HUES48 (cell line): ENCODE measurements at regions not wholly inside any gene's neighbourhood (a gene's known extent, or its start where the extent isn't known, plus 50 kb on each side); places are given as distances from the start of the nearest gene placed in this dataset.
"Not testable (repeated sequence)": the region's sequence is repeated elsewhere in the genome, so short reads cannot be mapped to it uniquely, and the experiment has no call there.

Source experiments
- H3K27ac ChIP-seq: one replicate; pipeline ENCODE4 v1.7.0; 2013; ENCODE audit warnings: low read depth, low read length, inconsistent platforms
- H3K27me3 ChIP-seq: 2 replicates; pipeline ENCODE4 v1.6.1; 2013; ENCODE audit warnings: mild to moderate bottlenecking, low read length; ENCODE audit not compliant: control insufficient read depth, insufficient read depth
- H3K36me3 ChIP-seq: 2 replicates; pipeline ENCODE4 v1.6.1; 2013; ENCODE audit warnings: low read length; ENCODE audit not compliant: control insufficient read depth, insufficient read depth
- H3K4me1 ChIP-seq: 2 replicates; pipeline ENCODE4 v1.6.1; 2013; ENCODE audit warnings: mild to moderate bottlenecking, low read length; ENCODE audit not compliant: control insufficient read depth, insufficient read depth
- H3K4me3 ChIP-seq: 2 replicates; pipeline ENCODE4 v1.5.1; 2013; ENCODE audit warnings: mild to moderate bottlenecking, low read depth, low read length
- H3K9ac ChIP-seq: 2 replicates; pipeline ENCODE4 v1.6.1; 2013; ENCODE audit warnings: mild to moderate bottlenecking, low read depth, low read length, moderate library complexity
- H3K9me3 ChIP-seq: 2 replicates; pipeline ENCODE4 v1.6.1; 2013; ENCODE audit warnings: low read length; ENCODE audit not compliant: control insufficient read depth, insufficient read depth

DNA sequence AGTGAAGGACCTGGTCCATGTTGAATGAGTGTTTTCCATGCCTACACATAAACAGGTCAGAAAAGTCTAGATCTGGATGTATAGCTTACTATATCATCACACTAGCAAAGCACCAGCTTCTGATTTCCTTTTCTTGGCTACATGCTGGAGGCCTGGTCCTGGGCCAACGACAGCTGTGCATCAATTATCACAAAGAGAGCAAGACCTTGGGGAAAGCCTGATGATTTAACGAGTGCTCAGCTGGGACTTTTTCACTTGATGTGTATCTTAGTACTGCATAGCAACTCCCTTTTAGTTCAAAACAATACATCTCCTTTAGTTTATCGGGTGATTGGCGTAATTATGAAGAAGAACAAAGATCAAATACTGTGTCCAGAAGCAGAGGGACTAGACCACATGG lies 358.2 kb downstream of the KIF2B start:
- Histone ChIP-seq H3K27me3 (no peaks in the 10 kb centered on the region), H3K4me3 (no peak overlapping the region), H3K9ac (no peak overlapping the region), H3K4me1 (no peaks in the 10 kb centered on the region), H3K9me3 (no peaks in the 10 kb centered on the region), H3K27ac (no peak overlapping the region), H3K36me3 (no peaks in the 10 kb centered on the region)

DNA sequence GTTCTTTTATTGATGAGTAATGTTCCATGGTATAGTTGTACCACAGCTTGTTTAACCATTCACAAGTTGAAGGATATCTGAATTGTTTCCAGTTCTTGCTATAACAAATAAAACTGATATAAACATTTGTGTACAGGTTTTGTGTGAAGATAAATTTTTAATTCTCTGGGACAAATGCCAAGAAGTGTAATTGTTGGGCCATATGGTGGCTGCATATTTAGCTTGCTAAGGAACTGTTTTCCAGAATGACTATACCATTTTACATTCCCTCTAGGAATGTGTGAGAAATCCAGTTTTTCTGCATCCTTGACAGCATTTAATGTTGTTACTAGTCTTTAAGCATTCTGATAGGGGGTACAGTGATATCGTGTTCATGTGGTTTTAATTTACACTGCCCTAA lies 368.5 kb downstream of the KIF2B start:
- no peaks in the 10 kb centered on the region for H3K4me1 ChIP-seq
- H3K27ac ChIP-seq, result no peak overlapping the region
- H3K36me3 ChIP-seq, result no peaks in the 10 kb centered on the region
- H3K27me3 ChIP-seq, result no peaks in the 10 kb centered on the region
- no peak overlapping the region for H3K4me3 ChIP-seq
- H3K9me3 ChIP-seq, result no peaks in the 10 kb centered on the region
- H3K9ac ChIP-seq, result no peak overlapping the region

DNA sequence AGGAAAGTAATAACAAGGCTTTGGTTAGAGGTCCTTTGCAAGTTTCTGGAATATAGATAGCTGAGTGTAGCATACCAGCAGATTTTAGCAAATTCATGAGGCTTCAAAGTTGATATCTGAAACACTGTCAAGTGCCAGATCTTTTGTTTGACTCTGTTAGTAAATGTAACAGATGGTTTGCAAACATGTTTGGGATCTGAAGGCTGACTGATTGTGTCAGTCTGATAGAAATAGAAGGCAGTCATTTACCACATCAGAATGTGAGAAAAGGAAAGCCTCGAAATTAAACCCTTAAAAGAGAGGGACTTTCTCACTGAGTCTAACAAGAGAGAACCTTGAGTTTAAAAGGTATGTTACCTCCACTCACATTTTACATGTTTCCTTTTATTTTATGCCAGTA lies 371.5 kb downstream of the KIF2B start:
- Histone ChIP-seq H3K27me3 (no peaks in the 10 kb centered on the region), H3K9me3 (no peaks in the 10 kb centered on the region), H3K27ac (no peak overlapping the region), H3K36me3 (no peaks in the 10 kb centered on the region), H3K4me1 (no peaks in the 10 kb centered on the region), H3K9ac (no peak overlapping the region), H3K4me3 (no peak overlapping the region)

DNA sequence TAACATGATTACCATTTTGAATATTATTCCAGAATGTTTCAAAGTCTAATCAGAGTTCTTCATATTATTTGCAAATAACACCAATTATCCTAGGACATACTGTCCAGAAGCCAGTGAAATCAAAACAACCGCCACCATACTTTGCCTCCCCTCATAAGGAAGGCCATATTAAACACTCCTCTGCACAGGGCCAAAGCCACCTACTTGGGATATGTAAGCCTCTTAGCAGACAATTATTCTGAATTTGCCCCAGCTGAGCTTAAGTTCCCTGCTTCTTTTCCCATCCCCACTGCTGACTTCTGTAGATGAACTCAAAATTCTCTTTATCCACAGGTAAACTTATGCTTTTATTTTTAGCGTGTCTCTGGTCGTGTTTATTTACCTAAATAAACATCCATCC lies 374.0 kb downstream of the KIF2B start:
- H3K9ac ChIP-seq, result no peak overlapping the region
- no peaks in the 10 kb centered on the region for H3K9me3 ChIP-seq
- no peaks in the 10 kb centered on the region for H3K27me3 ChIP-seq
- H3K36me3 ChIP-seq, result no peaks in the 10 kb centered on the region
- H3K4me1 ChIP-seq, result no peaks in the 10 kb centered on the region
- no peak overlapping the region for H3K27ac ChIP-seq
- no peak overlapping the region for H3K4me3 ChIP-seq

DNA sequence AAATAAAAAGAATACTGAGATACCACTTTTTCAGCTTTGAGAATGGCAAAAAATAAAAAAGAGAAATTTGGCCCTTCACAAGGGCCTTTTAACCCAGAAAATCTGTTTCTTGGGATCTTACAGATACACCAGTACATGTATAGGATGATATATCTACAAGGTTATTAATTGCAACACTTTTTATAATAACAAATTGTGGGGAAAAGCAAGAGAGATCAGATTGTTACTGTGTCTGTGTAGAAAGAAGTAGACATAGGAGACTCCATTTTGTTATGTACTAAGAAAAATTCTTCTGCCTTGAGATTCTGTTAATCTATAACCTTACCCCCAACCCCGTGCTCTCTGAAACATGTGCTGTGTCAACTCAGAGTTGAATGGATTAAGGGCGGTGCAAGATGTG lies 378.7 kb downstream of the KIF2B start:
- not testable (repeated sequence) for H3K27ac ChIP-seq, H3K9ac ChIP-seq, H3K36me3 ChIP-seq, H3K4me1 ChIP-seq, H3K27me3 ChIP-seq, H3K9me3 ChIP-seq, H3K4me3 ChIP-seq

DNA sequence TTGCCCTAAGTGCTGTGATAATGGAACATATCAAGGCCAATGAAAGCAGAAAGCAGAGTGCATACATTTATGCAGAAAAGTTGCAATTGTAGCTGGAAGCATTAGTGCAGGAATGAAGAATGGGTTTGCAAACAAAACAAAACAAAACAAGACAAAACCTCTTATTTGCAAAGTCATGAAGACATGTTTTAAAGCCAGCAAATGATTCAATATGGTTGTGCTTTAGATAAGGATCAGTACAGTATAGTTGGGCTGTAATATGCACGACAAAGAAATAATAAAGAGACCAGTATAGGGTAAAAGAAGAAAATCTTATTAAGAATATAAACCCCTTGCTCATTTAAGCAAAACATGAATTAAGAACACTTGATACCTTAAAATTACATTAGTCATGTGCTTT lies 398.1 kb downstream of the KIF2B start:
- no peaks in the 10 kb centered on the region for H3K36me3 ChIP-seq
- H3K9me3 ChIP-seq, result no peaks in the 10 kb centered on the region
- H3K4me1 ChIP-seq, result peaks cover 8% of the 10 kb centered on the region; the same call in 1 of the 2 replicates
- no peak overlapping the region for H3K27ac ChIP-seq
- no peaks in the 10 kb centered on the region for H3K27me3 ChIP-seq
- no peak overlapping the region for H3K4me3 ChIP-seq
- no peak overlapping the region for H3K9ac ChIP-seq

DNA sequence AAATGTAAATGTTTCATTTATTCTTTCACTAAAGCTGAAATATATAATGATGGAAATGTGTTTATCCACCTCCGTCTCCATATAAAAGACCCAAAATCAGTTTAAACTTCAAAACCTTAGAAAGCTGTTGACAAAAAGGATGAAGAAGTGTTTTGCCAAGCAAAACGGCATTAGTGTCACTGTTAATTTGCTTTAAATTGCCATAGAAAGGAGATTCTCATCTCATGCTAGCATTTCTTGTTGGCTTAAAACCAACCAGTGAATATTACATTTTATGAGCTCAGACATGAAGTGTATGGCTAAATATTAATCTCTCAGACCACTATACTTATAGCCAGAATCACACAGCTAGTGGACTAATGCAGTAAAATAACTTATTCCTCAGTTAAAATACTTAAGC lies 398.8 kb downstream of the KIF2B start:
- H3K9ac ChIP-seq, result no peak overlapping the region
- no peak overlapping the region for H3K4me3 ChIP-seq
- no peaks in the 10 kb centered on the region for H3K36me3 ChIP-seq
- H3K27me3 ChIP-seq, result no peaks in the 10 kb centered on the region
- H3K27ac ChIP-seq, result no peak overlapping the region
- peaks cover 8% of the 10 kb centered on the region; the same call in 1 of the 2 replicates for H3K4me1 ChIP-seq
- H3K9me3 ChIP-seq, result no peaks in the 10 kb centered on the region; the same call in 1 of the 2 replicates

DNA sequence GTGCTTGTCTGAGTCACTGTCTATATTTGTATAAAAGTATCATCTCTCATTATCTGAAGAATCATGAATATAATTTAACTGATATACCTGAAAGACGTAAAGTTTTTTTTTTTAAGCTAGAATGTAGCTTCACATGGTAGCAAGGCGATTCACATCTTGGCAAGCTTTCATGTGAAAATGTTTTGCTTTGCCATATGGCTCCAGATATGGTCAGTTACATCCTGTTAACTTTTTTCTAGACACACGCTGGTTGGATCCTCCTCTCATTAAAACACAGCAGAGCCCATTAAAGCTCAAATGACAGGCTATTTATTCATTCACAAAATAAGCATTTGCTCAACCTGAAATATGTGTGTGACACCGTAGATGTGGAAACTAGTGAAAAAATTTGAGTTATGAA lies 412.8 kb downstream of the KIF2B start:
- no peak overlapping the region for H3K9ac ChIP-seq
- no peaks in the 10 kb centered on the region for H3K27me3 ChIP-seq

DNA sequence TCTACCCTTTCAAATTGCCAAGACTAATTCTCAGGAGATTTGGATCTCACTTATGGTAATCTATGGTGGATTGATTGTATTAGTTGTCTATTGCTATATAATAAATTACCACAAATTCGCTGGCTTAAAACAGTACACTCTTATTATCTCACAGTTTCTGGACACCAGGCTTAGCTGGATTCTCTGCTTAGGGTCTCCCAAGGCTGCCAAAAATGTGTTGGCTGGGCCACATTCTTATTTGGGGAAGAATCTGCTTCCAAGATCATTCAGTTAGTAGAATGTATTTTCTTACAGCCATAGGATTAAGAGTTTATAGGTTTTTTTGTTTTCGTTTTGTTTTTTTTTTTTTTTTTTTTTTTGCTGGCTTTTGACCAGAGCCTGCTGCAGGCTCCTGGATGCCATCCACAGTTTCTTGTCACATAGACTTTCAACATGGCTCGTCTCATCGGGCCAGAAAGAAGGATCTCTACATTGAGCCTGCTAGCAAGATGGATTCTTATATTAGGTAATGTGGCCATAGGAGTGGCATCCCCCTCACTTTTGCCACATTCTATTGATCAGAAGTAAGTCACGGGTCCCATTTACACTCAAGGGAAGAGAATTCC lies 415.3 kb downstream of the KIF2B start:
- Histone ChIP-seq H3K4me1 (no peaks in the 10 kb centered on the region), H3K27me3 (no peaks in the 10 kb centered on the region), H3K4me3 (no peak overlapping the region), H3K9me3 (peaks cover 6% of the 10 kb centered on the region; the same call in 1 of the 2 replicates), H3K36me3 (no peaks in the 10 kb centered on the region), H3K27ac (no peak overlapping the region), H3K9ac (no peak overlapping the region)

More for the DNA sequence above, 412.8 kb downstream of the KIF2B start:
- Histone ChIP-seq H3K27ac (no peak overlapping the region), H3K4me3 (no peak overlapping the region), H3K4me1 (no peaks in the 10 kb centered on the region), H3K36me3 (no peaks in the 10 kb centered on the region), H3K9me3 (no peaks in the 10 kb centered on the region; the same call in 1 of the 2 replicates)

DNA sequence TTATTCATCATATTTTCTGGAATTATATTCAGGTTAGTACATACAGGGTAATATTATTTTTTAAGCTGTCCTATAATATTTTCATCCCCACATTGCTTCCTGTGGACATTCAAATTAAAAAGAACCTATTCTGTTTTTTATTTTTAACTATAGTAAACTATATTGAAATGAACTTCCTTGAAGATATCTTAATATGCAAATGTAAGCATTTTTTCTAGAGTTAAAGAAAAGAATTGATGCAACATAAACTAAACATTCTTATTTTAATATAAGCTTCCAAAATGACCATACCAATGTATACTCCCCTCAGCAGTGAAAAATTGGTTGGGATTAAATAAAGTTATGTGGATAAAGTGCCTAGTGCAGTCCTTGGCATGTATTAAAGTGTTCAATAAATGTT lies 416.6 kb downstream of the KIF2B start:
- Histone ChIP-seq H3K9me3 (peaks cover 6% of the 10 kb centered on the region; the same call in 1 of the 2 replicates), H3K4me3 (no peak overlapping the region), H3K27ac (no peak overlapping the region), H3K27me3 (no peaks in the 10 kb centered on the region), H3K4me1 (no peaks in the 10 kb centered on the region), H3K36me3 (no peaks in the 10 kb centered on the region), H3K9ac (no peak overlapping the region)

DNA sequence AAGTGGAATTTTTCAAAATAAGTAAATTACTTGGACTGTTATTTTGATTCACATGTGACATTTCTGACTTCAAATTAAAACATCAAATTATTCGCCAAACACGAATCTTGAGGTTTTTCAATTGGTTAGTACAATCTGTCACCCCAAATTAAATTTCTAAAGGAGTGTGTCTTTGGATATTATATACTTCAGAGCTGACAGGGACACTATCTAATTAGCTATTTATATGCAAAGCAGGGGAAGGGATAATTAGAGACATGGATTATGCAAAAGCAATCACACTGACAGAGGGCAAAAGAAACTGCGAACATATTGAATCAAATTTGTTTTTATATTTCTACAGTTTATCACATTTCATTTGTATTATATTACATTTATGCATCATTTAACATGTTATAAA lies 433.0 kb downstream of the KIF2B start:
- Histone ChIP-seq H3K4me3 (no peak overlapping the region), H3K27me3 (no peaks in the 10 kb centered on the region)

More for the DNA sequence above, 433.0 kb downstream of the KIF2B start:
- Histone ChIP-seq H3K36me3 (no peaks in the 10 kb centered on the region), H3K9ac (no peak overlapping the region), H3K27ac (no peak overlapping the region), H3K9me3 (no peaks in the 10 kb centered on the region), H3K4me1 (peaks cover 31% of the 10 kb centered on the region)
